ENCODE measurements at regions not wholly inside any gene's neighbourhood (a gene's known extent, or its start where the extent isn't known, plus 50 kb on each side); places are given as distances from the start of the nearest gene placed in this dataset.

DNA sequence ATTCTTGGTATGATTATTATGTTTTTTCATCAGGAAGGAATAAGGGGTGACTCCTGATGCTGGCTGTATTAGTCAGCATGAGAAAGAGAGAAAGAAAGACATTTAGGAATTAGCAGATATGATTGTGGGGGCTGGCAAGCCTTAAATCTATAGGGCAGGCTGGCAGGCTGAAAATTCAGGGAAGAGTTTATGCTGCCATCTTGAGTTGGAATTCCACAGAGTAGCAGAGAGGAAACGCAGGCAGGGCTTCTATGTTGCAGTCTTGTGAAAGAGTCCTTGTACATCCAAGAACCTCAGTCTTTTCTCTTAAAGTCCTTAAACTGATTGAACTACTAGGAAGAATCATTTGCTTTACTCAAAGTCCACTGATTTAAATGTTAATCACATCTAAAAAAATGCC lies 262.7 kb upstream of the SLC10A2 start:
- no peak for DNase-seq (ENCODE audit: low spot score)

DNA sequence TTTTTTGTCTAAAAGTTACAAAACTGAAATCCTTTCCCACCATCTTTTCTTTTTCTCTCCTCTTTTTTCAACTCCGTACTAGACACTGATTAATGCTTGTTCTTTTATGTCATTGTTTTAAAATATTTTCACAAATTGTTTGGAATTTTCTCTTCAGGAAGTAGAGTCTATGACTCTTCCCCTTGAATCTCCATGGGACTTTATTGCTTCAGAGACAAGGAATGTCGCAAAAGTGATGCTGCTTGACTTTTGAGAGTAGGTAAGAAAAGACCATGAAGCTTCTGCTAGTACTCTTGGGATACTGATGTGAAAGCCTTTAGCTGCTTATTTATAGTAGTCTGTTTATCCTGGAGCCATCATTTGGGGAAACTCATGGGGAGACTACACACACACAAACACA lies 260.1 kb upstream of the SLC10A2 start:
- no peak for DNase-seq (ENCODE audit: low spot score)

DNA sequence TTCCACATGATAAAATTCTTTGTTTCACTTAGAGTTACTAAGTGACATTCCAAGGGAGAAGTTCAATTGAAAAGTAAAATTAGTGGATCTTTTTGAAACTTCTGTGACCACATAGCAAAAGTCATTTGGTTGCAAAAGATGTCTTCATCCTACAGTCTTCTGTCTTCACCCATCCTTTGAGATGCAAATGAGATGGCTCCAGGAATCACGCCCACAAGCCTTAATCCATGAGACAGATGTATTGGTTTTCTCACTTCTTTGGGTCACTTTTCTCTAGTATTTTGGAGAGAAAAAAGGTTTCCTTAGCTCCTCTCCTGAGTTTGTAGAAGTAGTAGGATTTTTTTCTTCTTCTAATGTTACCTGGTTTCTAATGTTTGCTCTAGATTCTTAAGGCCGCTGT lies 259.5 kb upstream of the SLC10A2 start:
- no peak for DNase-seq (ENCODE audit: low spot score)

DNA sequence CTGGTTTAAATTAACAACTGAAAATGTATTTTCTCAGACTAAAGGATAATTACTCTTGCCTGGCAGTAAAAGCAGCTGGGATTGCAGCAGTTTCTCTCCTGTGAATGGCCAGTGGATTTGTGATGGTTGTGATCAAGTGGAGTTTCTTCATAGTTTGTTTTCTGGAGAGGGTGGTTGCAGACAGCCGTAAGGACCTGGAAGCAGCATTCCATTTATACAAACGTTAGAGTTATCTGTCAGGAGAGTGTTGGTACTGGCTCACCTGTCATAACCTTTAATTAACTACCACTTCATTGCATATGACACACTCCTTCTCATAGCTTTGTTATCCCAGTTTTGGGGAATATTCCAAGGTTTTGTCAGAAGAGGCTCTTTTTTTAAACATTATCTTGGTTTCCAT lies 258.4 kb upstream of the SLC10A2 start:
- DNase-seq (ENCODE audit: low spot score): no peak

DNA sequence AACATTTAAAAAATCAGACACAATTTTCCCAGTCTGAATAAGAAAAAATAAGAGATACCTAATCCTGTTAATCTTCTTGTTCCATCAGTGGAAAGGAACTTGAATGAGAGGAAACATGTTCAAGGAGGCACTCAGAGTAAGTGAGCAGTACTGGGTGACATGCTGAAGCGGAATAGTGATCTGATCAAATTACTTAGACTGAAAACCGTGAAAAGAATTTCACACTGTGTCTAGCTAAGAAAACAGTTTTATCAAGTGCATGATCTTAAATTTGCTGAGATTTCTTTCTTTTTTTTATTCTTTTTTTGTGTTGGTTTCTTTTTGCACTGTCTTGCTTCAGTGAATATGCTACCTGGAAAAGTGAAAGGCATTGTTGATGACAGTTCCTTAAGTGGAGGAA lies 249.5 kb upstream of the SLC10A2 start:
- DNase-seq (ENCODE audit: low spot score): no peak

DNA sequence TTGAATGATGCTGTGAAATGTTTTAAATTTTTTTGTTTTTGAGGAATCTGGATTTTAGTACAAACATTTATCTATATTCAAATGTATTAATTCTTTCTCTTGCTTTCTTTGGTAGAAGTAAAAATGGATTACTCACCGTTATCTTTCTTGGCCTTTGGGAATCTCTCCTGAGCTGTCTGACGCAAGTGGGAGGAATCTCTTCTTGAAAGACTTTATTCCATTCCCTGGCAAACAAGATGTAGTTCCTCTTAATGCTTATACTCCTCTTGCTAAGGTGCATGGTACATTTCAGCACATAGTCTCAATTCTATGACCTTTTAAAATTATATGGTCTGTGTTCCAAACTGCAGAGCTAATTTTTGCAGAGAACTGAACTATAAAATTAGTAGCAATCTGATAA lies 246.2 kb upstream of the SLC10A2 start:
- DNase-seq (ENCODE audit: low spot score): no peak

DNA sequence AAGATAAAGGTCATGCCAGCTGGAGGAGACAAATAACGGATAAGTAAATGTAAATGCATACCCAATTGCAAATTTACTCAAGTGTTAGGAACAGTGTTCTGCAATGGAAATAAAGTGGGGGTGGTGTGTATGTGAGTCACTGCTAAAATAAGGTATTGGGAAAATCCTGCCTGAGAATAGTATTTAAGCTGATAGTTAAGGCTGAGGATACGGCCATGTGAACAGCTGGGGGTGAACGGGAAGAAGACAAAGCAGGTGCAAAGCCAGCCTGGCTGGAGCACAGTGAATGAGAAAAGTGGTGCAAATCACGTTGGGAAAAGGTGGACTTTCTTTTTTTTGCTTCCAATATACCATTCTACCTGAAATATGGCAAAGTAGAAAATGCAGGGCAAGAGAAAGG lies 242.4 kb upstream of the SLC10A2 start:
- peak; percentile 20 for DNase-seq (ENCODE audit: low spot score)

DNA sequence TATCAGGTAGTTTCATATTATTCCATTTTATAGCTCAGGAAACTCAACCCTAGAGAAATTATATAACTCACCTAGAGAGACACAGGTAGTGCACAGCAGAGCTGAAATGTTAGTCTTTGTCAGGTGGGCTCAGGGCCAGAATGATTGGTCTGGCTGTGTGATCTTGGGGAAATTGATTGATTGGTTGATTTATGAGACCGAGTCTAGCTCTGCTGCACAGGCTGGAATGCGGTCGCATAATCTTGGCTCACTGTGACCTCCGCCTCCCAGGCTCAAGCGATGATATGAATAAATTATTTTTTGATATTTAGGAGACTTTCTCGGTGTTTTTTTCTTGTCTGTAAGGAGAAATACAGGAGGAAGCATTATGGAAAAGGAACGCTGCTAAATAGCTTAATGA lies 239.9 kb upstream of the SLC10A2 start:
- no peak for DNase-seq (ENCODE audit: low spot score)

DNA sequence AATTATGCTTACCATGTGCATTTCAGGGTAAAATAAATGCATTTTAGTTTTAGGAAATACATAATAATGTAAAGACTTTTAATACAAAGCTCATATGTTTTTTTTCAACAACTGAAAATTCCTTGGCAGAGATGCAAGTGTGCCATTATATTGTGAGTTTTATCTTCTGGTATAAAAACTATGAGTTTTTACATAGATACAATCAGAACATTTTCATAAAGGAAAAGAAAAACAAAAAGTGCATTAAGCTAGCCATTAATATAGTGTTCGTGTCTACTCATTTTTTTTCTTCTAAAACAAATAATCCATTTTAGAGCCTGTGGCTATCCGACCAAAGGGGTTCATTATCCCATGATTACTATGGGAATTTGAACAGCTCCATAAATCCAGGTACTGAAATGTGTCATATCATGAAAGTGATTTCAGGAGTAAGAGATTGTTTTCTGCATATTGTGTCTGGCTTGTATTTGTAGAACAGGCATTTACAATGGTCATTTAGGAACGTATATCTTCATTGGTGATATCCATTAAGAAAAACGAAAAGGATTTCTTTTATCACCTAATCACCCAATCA lies 236.9 kb upstream of the SLC10A2 start:
- DNase-seq (ENCODE audit: low spot score): no peak

DNA sequence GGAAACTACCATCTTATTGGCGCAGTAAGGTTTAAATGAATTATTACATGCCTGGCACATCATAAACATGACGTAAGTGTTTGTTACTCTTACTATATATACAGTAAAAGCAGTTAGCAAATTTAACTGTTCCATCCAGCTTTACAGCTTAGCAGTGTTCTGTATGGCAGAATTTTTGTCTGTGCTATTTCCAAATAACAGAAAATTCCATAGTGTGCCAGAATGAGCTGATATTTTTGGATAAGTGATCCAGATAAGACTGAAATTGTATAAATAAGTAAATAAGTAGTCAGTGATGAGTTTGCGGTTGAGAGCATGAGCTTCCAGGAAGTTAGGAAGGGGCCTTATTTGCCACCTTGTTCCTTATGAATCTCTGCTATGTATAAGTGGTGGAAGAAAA lies 236.5 kb upstream of the SLC10A2 start:
- DNase-seq (ENCODE audit: low spot score): no peak

DNA sequence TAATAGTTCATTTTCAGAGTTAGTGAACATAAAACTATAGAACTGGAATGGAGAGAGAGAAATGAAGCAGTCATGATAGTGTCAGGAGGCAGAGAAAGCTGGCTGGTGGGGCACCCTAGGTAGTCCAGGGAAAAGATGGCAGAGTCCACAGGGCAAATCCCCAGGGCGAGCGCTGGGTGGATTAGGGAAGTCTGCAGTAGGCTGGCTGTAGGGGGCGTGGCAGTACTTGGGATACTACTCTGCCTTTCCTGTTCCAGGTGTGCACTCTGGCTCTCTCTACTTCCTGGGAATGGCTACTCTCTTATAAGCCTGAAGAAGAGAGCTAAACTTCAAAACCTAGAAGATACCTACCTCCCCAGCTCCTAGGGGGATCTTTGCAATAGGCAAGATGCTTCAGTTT lies 232.9 kb upstream of the SLC10A2 start:
- DNase-seq (ENCODE audit: low spot score): no peak

DNA sequence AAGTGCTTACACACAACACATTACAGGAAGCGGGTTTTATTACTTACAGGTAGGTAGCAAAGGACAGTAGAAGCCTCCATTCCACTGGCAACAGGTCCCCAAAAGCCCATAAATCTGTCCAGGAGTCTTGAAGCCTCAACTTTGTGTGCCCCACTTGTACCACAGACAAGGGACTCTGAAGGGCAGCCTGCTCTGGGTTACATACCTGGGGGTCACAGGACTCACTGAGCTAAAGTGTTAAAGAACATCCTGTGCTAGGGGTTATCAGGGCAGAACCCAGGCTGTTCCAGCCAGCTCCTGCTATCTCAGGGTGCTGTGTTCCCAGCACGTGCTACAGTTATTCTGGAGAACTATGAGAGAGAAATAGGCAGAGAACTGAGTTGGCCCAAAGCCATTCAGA lies 230.9 kb upstream of the SLC10A2 start:
- DNase-seq (ENCODE audit: low spot score): no peak

DNA sequence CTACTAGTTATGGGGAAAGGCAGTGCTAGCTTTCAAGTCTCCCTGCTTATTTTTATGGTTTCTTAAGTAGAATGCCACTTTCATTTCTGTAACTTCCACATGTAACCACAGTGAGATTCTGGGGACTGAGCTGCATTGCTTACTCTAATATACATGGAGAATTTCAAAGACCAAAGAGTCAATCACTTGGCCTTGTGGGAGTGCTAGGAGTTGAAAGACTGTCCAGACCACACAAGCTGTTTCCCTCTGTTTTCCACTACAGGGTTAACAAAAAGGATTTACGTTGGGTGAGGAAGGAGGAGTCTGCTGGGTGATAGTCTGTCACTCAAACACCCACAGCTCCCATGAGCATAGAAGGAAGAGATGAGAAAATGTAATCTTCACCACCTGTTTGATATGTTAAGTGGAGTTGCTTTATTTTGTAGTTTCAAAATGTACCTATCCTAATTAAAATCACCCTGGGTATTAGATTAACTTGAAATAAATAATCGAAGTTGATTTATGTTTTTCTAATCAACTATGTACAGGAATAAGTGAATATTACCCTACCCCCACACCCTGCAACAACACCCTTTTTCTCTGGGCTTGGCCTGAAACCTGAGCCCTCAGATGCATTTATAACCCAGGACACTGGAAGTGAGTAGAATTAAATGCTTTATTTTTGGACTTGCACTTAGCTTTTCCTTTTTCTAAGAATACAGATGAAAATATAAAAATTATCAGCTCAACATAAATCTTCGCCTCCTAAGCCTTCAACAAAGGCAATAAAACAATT lies 225.8 kb upstream of the SLC10A2 start:
- DNase-seq (ENCODE audit: low spot score): no peak

DNA sequence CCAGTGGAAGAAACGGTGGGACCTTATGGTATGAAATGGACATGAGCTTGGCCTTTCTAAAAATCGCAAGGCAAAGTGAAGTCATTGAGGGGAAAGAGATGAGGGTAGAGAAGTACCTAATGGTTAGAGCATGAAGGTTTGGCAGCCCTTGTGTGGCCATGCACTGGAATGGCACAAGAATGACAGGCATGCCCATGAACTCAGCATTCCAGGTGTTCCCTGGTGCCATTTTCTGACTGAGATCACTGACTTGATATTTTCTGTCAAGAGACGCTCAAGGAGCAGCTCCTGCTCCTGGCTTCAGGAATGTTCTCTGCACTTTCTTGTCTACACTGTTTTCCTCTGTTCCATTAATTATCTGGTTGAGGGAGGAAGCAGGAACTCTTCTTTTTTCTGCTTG lies 225.0 kb upstream of the SLC10A2 start:
- no peak for DNase-seq (ENCODE audit: low spot score)

DNA sequence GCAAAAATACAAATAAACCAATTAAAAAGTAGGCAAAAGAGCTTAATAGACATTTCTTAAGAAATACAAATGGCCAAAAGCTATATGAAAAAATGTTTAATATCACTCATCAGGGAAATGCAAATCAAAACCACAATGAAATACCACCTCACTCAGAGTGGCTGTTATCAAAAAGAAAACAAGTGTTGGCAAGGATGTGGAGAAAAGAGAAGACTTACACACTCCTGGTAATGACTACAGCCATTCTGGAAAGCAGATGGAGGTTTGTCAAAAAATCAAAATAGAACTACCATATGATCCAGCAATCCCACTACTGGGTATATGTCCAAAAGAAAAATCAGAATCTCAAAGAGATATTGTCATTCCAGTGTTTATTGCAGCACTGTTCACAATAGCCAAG lies 223.5 kb upstream of the SLC10A2 start:
- no peak for DNase-seq (ENCODE audit: low spot score)

DNA sequence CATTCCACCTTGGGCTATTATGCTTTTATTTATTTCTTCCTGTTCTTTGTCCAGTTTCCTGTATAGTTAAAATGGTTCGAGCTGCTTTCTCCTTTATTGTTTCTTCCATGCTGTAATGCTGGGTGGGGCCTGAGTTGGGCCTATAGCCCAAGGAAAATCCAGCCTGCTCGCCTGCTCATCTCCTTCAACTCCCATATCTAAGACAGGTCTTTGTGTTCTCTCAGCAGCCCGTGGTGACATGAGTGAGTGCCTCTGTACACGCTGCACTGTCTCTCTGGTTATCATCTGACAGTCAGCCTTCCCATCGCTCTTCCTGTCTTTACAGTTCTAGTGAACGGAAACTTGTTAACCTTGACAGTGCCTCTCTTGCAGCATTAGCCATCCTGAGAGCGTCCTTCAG lies 221.9 kb upstream of the SLC10A2 start:
- DNase-seq (ENCODE audit: low spot score): no peak

DNA sequence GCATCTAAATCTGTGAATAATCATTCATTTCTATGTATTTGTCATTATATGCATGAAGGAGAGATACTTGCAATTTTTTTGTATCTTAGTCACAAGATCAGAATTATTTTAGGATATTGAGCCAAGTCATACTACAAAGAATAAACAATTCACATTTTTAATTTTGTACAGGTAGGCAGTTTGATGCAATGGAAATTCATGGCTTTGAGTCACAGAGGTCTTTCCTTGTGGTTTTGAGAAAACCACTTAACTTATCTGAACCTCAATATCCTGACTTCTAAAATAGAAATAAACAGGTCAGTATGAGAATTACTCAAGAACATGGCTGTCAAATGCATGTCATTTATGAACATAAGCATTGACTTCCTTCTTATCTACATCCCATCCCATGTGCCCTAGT lies 221.4 kb upstream of the SLC10A2 start:
- DNase-seq (ENCODE audit: low spot score): no peak

DNA sequence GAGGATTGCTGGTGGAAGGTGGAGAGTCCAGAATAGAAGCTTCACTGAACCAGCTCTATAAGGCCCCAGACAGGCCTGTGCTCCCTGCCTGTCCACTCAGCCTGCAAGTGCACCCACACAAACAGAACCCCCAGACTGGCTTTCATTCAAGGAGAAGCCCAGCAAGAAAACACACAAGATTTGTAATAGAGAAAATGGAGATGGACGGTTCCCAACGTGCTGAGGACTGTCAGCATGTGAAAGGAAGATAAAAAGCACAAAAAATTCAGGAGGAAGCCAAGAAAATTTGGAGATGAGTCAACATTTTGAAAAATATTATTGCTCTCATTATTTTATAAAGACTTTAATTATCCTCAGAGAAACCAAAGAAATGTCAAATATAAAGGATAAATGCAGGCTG lies 218.2 kb upstream of the SLC10A2 start:
- no peak for DNase-seq (ENCODE audit: low spot score)

DNA sequence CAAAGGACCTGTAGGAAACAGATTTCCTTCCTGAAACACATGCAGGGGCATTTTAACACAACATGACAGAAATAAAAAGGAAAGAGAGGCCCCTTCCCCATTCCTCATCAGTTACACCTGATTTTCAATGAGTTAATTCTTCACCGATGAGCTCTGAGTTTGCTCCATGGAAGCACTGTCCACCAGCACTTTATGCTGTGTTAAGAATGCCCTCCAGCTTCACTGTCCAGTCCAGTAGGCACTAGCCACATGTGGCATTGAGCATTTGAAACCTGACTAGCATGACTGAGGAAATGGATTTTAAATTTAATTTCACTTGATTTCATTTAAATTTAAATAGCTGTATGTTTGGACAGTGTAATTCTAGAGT lies 217.2 kb upstream of the SLC10A2 start:
- DNase-seq (ENCODE audit: low spot score): no peak

DNA sequence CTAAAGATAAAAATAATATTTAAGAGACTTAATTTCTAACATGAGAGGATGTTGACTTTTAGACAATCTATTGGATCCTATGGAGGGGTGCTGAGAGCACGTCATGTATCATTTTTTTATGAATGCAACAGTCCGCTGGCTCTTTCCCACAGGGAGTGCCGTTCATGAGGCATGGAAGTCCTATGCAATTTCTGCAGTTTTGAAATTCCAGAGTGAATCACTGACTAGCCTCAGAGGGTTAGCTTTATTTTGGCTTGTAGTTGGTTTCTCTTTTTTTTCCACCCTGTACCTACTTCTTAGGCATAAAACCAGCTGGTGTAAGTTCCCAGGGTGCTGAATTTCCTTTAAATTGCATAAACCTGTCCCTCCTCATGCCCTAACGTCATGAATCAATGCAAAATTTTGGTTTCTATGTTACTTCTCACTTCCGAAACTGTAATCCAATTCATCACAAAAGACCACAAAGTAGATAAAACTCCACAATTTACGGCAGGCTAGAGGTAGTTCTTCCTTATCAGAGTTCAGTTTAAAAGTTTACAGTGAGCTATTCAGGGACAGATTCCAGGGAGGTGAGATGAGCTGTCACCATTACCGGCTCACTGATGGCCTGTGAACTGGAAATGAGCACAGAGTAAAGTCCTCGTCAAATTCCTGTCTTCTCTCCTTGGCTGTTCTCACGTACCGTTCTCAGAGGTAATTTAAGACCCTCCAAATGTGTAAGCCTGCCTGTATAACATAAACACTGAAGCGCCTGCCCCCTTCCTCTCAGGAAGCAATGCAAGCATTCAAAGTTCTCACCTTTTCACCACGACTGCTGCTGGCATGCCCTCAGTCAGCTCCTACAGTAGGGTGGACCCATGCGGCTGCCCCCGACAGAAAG lies 216.6 kb upstream of the SLC10A2 start:
- no peak for DNase-seq (ENCODE audit: low spot score)

DNA sequence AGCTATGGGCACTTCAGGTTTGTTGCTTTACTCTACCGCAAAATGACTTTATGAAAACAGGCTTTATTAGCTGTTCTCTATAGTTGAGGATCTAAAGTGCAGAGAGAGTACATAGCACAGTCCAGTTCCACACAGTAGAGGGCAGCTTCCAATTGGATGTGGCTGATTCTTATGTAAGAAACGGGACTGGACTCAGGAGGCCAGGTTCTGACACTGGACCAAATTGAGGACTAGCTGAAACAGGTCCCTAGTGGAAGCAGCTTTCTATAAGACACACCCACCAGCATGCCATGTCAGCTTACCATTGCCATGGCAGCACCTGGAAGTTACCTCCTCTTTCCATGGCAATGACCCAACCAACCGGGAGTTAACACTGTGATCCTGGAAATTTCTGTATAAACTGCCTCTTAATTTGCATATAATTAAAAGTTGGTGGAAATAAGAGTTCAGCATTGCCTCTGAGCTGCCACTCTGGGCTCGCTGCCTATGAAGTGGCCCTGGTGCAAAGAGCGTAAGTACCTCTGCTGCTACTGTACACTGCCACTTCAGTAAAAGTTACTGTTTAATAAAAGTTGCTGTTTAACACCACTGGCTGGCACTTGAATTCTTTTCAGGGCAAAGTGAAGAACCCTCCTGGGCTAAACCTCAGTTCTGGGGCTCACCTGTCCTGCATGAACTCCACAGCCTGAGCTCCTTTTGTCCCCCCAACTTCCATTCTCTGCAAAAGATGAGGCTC lies 211.9 kb upstream of the SLC10A2 start:
- no peak for DNase-seq (ENCODE audit: low spot score)

DNA sequence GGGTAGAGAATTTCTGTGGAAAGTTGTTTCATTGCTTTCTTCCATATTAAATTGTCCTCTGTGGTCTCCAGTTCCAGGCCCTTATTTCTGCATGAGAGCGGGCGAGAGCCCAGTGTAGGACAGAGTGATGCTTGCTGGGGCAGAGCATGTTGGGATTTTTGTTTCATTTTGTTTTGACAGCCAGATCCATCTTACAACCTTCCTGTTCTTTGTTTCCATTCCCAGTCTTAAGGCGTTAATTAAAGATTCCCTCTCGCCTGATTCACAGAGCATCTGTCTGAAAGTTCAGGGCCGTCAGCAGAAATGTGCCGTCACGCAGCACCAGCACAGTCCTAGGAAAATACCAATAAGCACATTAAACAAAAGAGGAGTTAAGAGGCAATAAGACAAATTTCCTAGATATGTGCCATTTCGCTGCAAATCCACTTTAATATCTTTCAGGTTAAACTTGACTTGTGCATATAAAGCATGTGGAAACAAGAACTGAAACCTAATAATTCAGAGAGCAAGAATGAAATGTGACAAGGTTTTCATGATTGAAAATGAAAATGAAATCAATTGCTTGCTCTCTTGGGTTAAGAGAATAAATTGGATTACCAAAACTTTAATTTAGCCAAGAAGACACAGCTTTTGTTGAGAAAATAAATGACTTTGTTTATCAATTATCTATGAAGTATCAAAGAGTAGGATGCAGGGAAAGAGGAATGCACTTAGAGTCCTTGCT lies 210.7 kb upstream of the SLC10A2 start:
- no peak for DNase-seq (ENCODE audit: low spot score)
